SJCRH30 (cell line): ENCODE measurements at regions not wholly inside any gene's neighbourhood (a gene's known extent, or its start where the extent isn't known, plus 50 kb on each side); places are given as distances from the start of the nearest gene placed in this dataset.

Experiments used
- DNase-seq, 2 experiments: peaks; one replicate each; pipeline ENCODE4 v3.0.0-alpha.2; 2015 to 2020
- H3K27ac ChIP-seq: fragments of 250-450 bp; sonication (Bioruptor Pico); 2 replicates; pipeline ENCODE4 v1.5.1; 2020; ENCODE audit warnings: mild to moderate bottlenecking, moderate library complexity
- H3K27me3 ChIP-seq: fragments of 250-450 bp; sonication (Bioruptor Pico); 2 replicates; pipeline ENCODE4 v1.5.1; 2020; ENCODE audit warnings: mild to moderate bottlenecking, moderate library complexity
- H3K36me3 ChIP-seq: fragments of 250-450 bp; sonication (Bioruptor Pico); 2 replicates; pipeline ENCODE4 v1.5.1; 2020; ENCODE audit warnings: mild to moderate bottlenecking, moderate library complexity
- H3K4me1 ChIP-seq: fragments of 250-450 bp; sonication (Bioruptor Pico); 2 replicates; pipeline ENCODE4 v1.5.1; 2020; ENCODE audit warnings: mild to moderate bottlenecking, moderate library complexity
- H3K4me3 ChIP-seq: fragments of 250-450 bp; sonication (Bioruptor Pico); 2 replicates; pipeline ENCODE4 v1.5.1; 2020; ENCODE audit warnings: mild to moderate bottlenecking, moderate library complexity
- H3K9me3 ChIP-seq: fragments of 250-450 bp; sonication (Bioruptor Pico); replicated peaks from 2 replicates; pipeline ENCODE4 v1.5.1; 2020; ENCODE audit warnings: mild to moderate bottlenecking, moderate library complexity

DNA sequence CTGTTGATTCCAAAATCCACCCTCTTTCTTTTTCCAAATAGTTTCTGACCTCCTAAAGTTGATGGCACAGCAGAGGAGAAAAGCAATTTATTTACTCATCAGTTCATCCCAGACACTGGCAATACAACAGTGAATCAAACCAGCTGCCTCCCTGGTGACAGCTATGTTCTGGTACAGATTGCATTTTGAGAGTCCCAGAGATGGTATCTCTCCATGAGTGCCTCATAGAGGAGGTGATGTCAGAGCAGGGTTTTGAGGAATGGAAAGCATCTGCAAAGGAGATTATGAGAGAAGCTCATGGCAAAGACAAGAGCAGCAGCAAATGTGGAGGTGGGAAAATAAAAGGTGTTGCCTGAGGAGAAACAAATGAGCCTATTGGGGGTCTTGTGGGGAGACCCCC lies 377.2 kb downstream of the MN1 start:
- no peak overlapping the region for H3K4me3 ChIP-seq
- no peak overlapping the region for H3K27ac ChIP-seq
- H3K36me3 ChIP-seq = no peaks in the 10 kb centered on the region
- H3K27me3 ChIP-seq = no peaks in the 10 kb centered on the region
- DNase-seq = no peak
- peaks cover 7% of the 10 kb centered on the region; the same call in 1 of the 2 replicates for H3K9me3 ChIP-seq
- H3K4me1 ChIP-seq = peaks cover 21% of the 10 kb centered on the region

DNA sequence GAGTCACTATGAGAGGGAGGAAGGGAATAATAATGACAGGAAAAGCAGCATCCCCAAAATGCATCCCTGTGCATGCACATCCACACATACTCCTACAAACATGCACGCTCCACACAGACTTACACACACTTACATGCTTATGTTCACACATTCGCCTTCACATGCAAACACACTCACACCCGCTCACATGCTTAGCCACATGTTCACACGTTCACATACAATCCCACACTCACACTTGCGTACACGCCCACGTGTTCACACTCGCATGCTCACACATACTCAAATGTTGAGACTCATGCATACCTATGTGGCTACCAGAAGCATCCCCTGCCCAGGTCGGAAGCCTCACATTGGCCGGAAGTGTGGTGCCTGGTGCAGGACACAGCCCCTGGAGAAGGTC lies 372.1 kb downstream of the MN1 start:
- Histone ChIP-seq H3K27ac (no peak overlapping the region), H3K36me3 (no peaks in the 10 kb centered on the region), H3K9me3 (peaks cover 7% of the 10 kb centered on the region), H3K27me3 (no peaks in the 10 kb centered on the region), H3K4me3 (no peak overlapping the region), H3K4me1 (peaks cover 10% of the 10 kb centered on the region)
- no peak for DNase-seq

DNA sequence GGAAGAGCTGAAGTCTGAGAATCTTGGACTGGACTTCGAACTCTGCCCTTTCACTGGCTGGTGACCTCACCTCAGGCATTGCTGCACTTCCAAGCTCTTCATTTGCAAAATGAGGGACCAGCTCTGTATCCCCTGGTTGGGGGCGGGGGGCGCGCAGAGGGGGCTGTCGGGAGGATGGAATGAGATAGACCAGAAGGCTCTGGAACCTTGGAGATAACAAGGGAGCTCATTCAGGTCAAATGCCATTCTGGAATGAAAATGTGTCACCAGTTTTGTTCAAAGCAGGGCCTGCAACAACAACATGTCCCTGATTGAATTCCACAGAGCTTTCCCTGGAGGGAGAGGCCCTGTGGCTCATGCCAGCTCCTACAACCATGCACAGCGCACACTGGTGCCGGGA lies 370.5 kb downstream of the MN1 start:
- Histone ChIP-seq H3K27ac (no peak overlapping the region), H3K4me1 (peaks cover 24% of the 10 kb centered on the region), H3K9me3 (peaks cover 7% of the 10 kb centered on the region), H3K4me3 (no peak overlapping the region), H3K27me3 (no peaks in the 10 kb centered on the region), H3K36me3 (no peaks in the 10 kb centered on the region)
- no peak for DNase-seq

DNA sequence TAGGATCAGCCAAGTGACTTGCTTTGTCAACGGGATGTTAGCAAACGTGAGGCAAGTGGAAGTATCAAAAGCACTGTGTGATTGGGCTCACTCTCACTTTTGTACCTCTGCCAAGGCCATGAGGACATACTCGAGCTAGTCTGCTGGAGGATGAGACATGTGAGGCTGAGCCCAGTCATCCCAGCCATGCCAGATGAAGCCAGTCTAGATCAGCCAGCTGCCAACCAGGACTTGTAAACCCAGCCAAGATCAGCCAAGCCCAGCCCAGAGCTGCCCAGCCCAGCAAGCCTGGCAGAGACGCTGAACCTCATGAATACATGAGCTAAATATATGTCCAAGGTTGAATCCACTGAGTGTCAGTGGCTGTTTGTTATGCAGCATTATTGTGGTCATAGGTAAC lies 369.7 kb downstream of the MN1 start:
- H3K4me3 ChIP-seq = no peak overlapping the region
- peaks cover 28% of the 10 kb centered on the region for H3K4me1 ChIP-seq
- DNase-seq = no peak
- H3K36me3 ChIP-seq = no peaks in the 10 kb centered on the region
- peaks cover 6% of the 10 kb centered on the region for H3K9me3 ChIP-seq
- no peaks in the 10 kb centered on the region for H3K27me3 ChIP-seq
- H3K27ac ChIP-seq = no peak overlapping the region

DNA sequence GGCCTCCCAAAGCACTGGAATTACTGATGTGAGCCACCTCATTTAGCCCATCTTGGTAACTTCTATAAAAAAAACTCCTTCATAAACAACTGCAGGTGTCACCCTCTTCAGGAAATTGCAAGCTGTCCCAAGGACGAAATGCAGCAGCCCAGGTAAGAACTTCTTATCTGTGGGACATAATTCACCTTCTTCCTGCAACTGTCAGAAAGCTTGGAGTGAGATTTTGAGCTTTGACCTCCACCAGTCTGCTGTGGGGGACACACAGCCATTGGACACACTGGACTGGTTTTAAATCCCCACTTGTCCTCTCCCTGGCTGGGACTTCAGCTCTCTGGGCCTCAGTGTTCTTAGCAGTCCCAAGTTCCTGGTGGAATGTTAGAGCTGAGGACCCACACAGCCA lies 368.5 kb downstream of the MN1 start:
- H3K4me1 ChIP-seq = peaks cover 32% of the 10 kb centered on the region
- H3K4me3 ChIP-seq = no peak overlapping the region

DNA sequence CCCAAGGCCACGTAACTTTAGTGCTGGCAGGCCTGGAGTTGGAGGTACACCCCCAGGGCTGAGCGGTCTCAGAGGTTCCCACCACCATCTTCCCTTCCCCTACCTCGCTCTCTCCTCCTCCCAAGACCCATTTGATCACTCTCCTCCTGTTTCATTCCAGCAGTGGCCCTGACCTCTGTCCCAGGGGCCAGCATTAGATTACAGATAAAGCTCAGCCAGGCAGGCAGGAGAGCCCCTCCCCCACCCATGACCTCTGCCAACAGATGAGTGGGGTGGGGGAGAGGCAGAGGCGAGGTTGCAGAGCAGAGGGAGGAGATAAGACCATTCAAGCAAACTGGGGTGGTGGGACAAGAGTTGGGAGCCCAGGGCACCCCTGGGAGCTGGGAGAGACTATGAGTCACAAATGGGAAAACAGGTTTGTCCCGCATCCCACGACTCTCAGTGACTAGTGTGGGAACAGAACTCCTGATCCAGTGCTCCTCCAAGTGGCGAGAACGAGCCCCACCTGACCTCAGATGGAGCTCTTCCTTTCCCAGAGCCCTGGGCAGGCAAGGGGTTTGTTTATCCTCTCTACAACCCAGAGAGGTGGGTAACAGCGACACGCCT lies 367.9 kb downstream of the MN1 start:
- DNase-seq = no peak
- no peaks in the 10 kb centered on the region; the same call in 1 of the 2 replicates for H3K9me3 ChIP-seq

More for the DNA sequence above, 368.5 kb downstream of the MN1 start:
- no peaks in the 10 kb centered on the region; the same call in 1 of the 2 replicates for H3K9me3 ChIP-seq
- DNase-seq = no peak
- H3K27me3 ChIP-seq = no peaks in the 10 kb centered on the region
- no peaks in the 10 kb centered on the region for H3K36me3 ChIP-seq
- H3K27ac ChIP-seq = no peak overlapping the region

DNA sequence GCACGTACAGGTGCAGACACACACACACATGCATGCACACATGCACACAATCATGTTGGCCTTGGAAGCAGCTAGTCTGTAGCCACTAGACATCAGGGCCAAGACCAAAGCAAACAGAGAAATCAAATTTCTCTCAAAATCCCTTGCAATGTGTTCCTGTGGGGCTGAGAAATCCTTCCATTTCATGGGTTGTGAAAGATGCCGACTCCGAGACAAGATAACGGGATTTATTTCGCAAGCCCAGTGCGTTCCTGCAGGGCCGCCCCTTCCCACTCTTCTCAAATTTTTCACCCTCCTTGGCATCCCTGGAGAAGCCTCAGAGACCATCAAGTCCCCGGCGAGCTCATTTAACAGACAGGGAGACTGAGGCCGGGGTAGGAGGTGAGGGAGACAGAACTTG lies 366.7 kb downstream of the MN1 start:
- Histone ChIP-seq H3K27me3 (no peaks in the 10 kb centered on the region), H3K9me3 (no peaks in the 10 kb centered on the region; the same call in 1 of the 2 replicates), H3K36me3 (no peaks in the 10 kb centered on the region), H3K27ac (peak overlapping the region; percentile 84), H3K4me1 (peaks cover 44% of the 10 kb centered on the region), H3K4me3 (no peak overlapping the region)
- no peak for DNase-seq

More for the DNA sequence above, 367.9 kb downstream of the MN1 start:
- H3K4me1 ChIP-seq = peaks cover 34% of the 10 kb centered on the region
- H3K36me3 ChIP-seq = no peaks in the 10 kb centered on the region
- H3K4me3 ChIP-seq = no peak overlapping the region
- H3K27me3 ChIP-seq = no peaks in the 10 kb centered on the region
- H3K27ac ChIP-seq = no peak overlapping the region

DNA sequence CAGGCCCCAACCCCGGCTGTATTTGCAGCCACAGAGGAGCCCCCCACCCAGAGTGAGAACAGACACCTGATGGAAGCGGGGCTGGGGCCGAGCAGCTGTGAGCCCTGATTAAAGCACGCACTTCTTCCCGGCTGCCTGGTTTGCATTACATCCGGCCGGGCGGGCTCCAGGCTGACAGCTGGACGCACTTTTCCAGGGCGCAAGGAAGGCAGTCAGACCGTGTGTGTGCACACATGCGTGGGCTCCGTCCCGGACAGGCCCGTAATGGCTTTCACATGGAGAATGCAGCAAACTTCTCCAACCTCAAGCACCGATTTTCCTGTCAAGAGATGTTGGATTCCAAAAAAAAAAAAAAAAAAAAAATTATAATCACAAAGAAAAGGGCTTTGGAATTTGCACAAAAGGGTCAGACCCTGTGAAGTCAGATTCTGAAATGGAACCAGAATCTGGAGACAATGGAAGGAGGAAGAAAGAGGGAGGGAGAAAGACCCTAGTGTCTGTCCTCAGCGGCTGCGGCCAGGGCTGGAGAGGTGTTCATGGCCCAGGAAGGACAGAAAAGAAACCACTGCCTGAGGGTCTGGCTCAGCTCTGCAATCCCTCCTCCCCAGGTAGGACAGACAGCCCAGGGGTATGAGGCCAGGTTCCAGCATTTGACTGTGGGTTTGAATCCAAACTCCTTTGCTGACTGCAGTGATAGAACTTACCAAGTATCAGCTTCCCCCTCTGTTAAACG lies 365.5 kb downstream of the MN1 start:
- Histone ChIP-seq H3K4me3 (peak overlapping the region; percentile 6; the same call in 1 of the 2 replicates), H3K36me3 (no peaks in the 10 kb centered on the region), H3K4me1 (peaks cover 44% of the 10 kb centered on the region), H3K9me3 (no peaks in the 10 kb centered on the region; the same call in 1 of the 2 replicates), H3K27ac (peak overlapping the region; percentile 84), H3K27me3 (no peaks in the 10 kb centered on the region)
- peak; percentile 87 to 91 for DNase-seq

DNA sequence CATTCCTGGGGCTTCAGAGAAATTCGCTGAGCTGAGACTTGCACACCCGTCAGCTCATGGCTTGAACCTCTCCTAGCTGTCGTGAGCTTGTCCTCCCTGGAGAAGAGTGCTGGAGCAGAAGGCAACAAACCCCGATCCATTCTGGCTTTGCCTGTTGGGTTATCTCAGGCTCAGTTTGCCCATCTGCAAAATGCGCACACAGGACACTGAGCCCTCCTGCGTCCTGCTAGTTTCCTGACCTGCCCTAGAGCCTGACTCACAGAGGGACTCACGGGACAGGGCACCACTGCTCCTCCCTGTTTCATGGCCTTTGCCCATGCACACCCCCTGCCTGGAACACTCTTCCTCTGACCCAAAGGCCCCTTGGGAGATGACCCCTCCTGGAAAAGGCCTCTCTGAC lies 365.0 kb downstream of the MN1 start:
- DNase-seq = peak in 1 of 2 experiments; percentile 60
- Histone ChIP-seq H3K36me3 (no peaks in the 10 kb centered on the region), H3K9me3 (no peaks in the 10 kb centered on the region; the same call in 1 of the 2 replicates), H3K27ac (peak overlapping the region; percentile 84), H3K27me3 (no peaks in the 10 kb centered on the region), H3K4me3 (no peak overlapping the region), H3K4me1 (peaks cover 50% of the 10 kb centered on the region)

DNA sequence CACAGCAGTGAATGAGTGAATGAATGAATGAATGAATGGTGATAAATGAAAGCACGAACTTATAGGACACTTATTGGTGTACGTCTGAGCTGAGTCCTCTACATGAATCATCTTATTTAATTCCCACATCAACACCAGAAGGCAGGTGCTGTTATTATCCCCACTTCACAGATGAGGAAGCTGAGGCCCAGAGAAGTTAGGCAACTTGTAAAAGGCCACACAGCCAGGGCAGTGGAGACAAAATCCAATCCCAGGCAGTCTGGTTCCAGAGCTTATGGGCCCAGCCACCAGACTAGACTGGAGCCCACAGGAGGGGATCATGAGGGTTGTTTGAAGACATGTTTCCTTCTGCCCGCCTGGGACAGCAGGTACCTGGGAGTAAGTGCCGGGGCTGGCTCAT lies 364.0 kb downstream of the MN1 start:
- Histone ChIP-seq H3K4me1 (peaks cover 59% of the 10 kb centered on the region), H3K4me3 (no peak overlapping the region), H3K27me3 (no peaks in the 10 kb centered on the region), H3K27ac (peak overlapping the region; percentile 51), H3K9me3 (no peaks in the 10 kb centered on the region; the same call in 1 of the 2 replicates), H3K36me3 (no peaks in the 10 kb centered on the region)
- DNase-seq = no peak

DNA sequence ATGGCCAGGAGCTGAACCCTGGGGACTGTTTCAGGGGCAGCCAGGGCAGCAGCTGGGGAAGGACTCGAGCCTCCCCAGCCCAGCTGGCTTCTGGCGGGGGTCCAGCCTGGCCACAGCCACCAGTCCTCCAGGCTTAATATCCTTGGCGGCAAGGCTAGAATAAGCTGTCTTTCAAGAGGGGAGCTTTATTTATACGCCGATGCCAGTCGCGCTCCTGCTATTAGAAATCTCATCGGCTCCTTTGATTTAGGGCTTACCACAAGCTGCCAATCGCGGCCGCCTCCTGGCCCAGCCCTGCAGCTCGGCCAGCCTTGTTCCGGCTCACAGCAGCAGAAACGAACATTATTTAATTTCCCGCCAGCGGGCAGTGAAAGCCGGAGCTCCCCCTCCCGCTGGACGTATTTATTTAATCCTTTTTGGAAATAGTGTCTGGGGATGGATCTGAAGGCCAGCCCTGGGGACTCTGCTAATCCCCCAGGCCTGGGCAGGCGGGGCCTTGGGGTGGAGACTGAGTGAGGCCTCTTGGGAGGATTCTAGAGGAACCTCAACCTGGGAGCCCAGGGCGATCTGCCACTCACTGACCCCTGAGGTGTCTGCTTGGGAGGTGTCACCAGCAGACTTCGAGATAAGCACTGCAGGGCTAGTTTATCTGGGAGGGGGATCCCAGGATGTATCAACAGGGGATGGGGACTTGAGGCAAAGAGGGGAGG lies 363.1 kb downstream of the MN1 start:
- no peaks in the 10 kb centered on the region for H3K36me3 ChIP-seq
- peaks cover 64% of the 10 kb centered on the region for H3K4me1 ChIP-seq
- DNase-seq = peak; percentile 96 to 97
- no peaks in the 10 kb centered on the region for H3K27me3 ChIP-seq
- no peaks in the 10 kb centered on the region for H3K9me3 ChIP-seq
- peak overlapping the region; percentile 51 for H3K27ac ChIP-seq
- peak overlapping the region; percentile 8 for H3K4me3 ChIP-seq

DNA sequence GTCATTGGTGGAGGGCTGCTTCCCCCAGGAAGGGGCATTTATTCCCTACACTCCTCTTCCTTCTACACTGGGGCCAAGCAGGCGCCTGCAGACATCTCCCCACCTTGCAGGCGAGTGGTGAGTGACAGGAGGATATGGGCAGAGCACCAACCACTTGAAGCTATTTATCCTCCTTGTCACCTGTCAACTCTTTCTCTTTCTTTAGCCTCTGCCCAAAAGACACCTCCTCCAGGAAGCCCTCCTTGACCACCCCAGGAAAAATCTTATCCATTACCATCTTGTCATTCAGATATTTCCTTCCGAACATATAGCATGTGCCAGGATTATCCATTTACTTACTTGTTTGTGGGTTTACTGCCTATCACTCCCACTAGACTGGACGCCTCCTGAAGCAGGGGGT lies 362.4 kb downstream of the MN1 start:
- H3K27me3 ChIP-seq = no peaks in the 10 kb centered on the region

DNA sequence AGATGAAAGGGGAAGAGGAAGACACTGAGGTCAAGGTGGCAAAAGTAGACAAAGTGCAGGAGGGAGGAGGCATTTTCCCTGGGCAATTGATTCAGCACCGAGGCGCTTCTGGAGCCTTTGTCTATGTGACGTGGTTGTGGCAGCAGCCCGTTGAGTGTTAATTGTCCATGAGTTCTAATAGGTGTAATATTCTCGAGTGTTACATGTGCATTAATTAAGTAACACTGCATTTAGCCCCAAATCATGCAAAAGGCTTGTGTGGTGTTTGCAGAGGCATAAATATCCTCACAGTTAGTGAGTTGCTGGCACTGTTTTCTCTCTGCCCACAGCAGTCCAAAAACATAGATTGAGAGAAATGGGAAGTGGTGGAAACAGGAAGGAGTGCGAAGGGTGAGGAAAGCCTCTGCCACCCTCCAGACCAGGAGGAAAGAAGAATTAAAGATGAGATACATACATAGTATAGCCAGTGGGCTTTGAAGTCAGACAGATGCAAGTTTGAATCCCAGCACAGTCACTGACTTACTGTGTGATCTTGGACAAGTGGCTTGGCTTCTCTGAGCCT lies 361.2 kb downstream of the MN1 start:
- H3K4me1 ChIP-seq = peaks cover 50% of the 10 kb centered on the region
- no peak for DNase-seq

More for the DNA sequence above, 362.4 kb downstream of the MN1 start:
- H3K9me3 ChIP-seq = no peaks in the 10 kb centered on the region
- DNase-seq = no peak
- H3K4me1 ChIP-seq = peaks cover 60% of the 10 kb centered on the region
- peak overlapping the region; percentile 51 for H3K27ac ChIP-seq
- H3K4me3 ChIP-seq = no peak overlapping the region
- H3K36me3 ChIP-seq = no peaks in the 10 kb centered on the region

DNA sequence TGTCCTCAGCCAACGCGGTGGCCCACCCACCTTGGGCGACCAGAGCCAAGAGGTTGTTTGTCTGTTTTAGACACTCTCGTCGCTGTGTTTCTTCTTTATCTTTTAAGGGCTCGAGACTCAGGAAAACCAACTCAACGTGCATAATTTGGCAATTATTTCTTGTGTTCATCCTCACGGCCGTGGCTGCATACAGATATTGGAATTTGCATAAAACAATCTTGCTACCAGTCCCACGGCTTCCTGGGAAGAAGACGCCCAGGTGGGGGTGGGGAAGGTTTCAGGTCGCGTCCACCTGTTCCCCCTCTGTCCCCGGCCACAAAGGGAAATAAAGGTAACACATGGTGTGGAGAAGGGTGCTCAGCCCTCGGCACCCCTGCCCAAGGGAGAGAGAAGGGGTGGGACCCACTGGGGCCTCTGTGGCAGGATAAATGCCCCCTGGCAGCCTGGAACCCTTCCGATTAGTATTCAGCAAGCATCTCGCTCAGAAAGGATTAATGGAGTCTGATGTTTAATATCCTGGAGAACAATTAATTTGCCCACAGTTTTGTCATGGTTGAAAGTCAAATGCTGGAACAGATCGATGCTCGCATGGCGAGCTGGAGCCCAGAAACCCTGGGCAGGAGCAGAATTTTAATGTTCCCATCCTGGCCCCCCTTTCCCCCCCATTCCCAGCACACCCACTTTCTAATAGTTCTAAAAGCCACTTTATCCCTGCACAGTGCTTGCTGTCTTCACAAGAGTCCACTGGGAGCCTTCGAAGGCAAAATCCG lies 359.7 kb downstream of the MN1 start:
- no peak for DNase-seq
- Histone ChIP-seq H3K27me3 (no peaks in the 10 kb centered on the region), H3K9me3 (no peaks in the 10 kb centered on the region), H3K4me3 (no peak overlapping the region), H3K4me1 (peaks cover 52% of the 10 kb centered on the region), H3K27ac (peak overlapping the region; percentile 61), H3K36me3 (no peaks in the 10 kb centered on the region)

More for the DNA sequence above, 361.2 kb downstream of the MN1 start:
- Histone ChIP-seq H3K9me3 (no peaks in the 10 kb centered on the region), H3K27ac (no peak overlapping the region), H3K4me3 (no peak overlapping the region), H3K36me3 (no peaks in the 10 kb centered on the region), H3K27me3 (no peaks in the 10 kb centered on the region)
